OCI-LY1 (cell line): ENCODE measurements at regions not wholly inside any gene's neighbourhood (a gene's known extent, or its start where the extent isn't known, plus 50 kb on each side); places are given as distances from the start of the nearest gene placed in this dataset.

Experiments used
- H2AFZ ChIP-seq: fragments of 200-600 bp; sonication (generic), shearing (Covaris generic); 2 replicates; pipeline ENCODE4 v1.6.0; 2014; ENCODE audit warnings: antibody characterized with exemption, mild to moderate bottlenecking, low read length
- H3F3A ChIP-seq: fragments of 200-600 bp; sonication (generic), shearing (Covaris generic); 2 replicates; pipeline ENCODE4 v1.6.0; 2014; ENCODE audit warnings: mild to moderate bottlenecking, antibody characterized with exemption, low read length, moderate library complexity; ENCODE audit not compliant: insufficient read depth
- H3K27ac ChIP-seq: fragments of 200-600 bp; sonication (generic); 2 replicates; pipeline ENCODE4 v1.5.1; 2014; ENCODE audit warnings: low read length, mixed run types, mild to moderate bottlenecking, low read depth; ENCODE audit not compliant: poor library complexity, severe bottlenecking
- H3K27me3 ChIP-seq: fragments of 200-600 bp; sonication (generic); 2 replicates; pipeline ENCODE4 v1.6.0; 2014; ENCODE audit warnings: antibody characterized with exemption, mild to moderate bottlenecking, low read length, moderate library complexity; ENCODE audit not compliant: insufficient read depth
- H3K36me3 ChIP-seq: fragments of 200-600 bp; sonication (generic); 2 replicates; pipeline ENCODE4 v1.6.1; 2014; ENCODE audit warnings: mild to moderate bottlenecking, antibody characterized with exemption, low read length, moderate library complexity, mixed read lengths; ENCODE audit not compliant: insufficient read depth
- H3K4me1 ChIP-seq: fragments of 200-600 bp; sonication (generic); 2 replicates; pipeline ENCODE4 v1.5.1; 2014; ENCODE audit warnings: mild to moderate bottlenecking, low read length, moderate library complexity; ENCODE audit not compliant: insufficient read depth, severe bottlenecking
- H3K4me2 ChIP-seq: fragments of 200-600 bp; sonication (generic), shearing (Covaris generic); 2 replicates; pipeline ENCODE4 v1.6.1; 2014; ENCODE audit warnings: low read length
- H3K4me3 ChIP-seq: fragments of 200-600 bp; sonication (generic); 2 replicates; pipeline ENCODE4 v1.5.1; 2014; ENCODE audit warnings: low read length, low read depth, mild to moderate bottlenecking, mixed read lengths; ENCODE audit not compliant: poor library complexity, severe bottlenecking
- H3K79me2 ChIP-seq: fragments of 200-600 bp; shearing (Covaris generic); 2 replicates; pipeline ENCODE4 v1.6.1; 2016; ENCODE audit warnings: mixed run types, low read length, mixed read lengths; ENCODE audit not compliant: insufficient read depth
- H3K9ac ChIP-seq: fragments of 200-600 bp; sonication (generic), shearing (Covaris generic); 2 replicates; pipeline ENCODE4 v1.6.1; 2014; ENCODE audit warnings: mild to moderate bottlenecking, low read length, mixed read lengths
- H3K9me2 ChIP-seq: fragments of 200-600 bp; sonication (generic), shearing (Covaris generic); 2 replicates; pipeline ENCODE4 v1.6.1; 2014; ENCODE audit warnings: low read depth, mild to moderate bottlenecking, low read length, mixed read lengths
- H3K9me3 ChIP-seq: fragments of 200-600 bp; shearing (Covaris generic); 2 replicates; pipeline ENCODE4 v1.6.1; 2014; ENCODE audit warnings: low read length, mixed read lengths
- H4K20me1 ChIP-seq: fragments of 200-600 bp; sonication (generic), shearing (Covaris generic); 2 replicates; pipeline ENCODE4 v1.6.0; 2016; ENCODE audit warnings: mild to moderate bottlenecking, low read length; ENCODE audit not compliant: insufficient read depth
- CTCF ChIP-seq: fragments of 200-600 bp; sonication (generic), shearing (Covaris generic); IDR thresholded peaks from 2 replicates; pipeline ENCODE4 v1.5.1; 2017; ENCODE audit warnings: mild to moderate bottlenecking, antibody characterized with exemption, low read length, moderate library complexity, mixed read lengths
- EZH2 ChIP-seq: fragments of 200-600 bp; sonication (generic), shearing (Covaris generic); IDR thresholded peaks from 2 replicates; pipeline ENCODE4 v1.8.0; 2017; ENCODE audit warnings: borderline replicate concordance, mixed run types, mild to moderate bottlenecking, antibody characterized with exemption, low read length, moderate library complexity, mixed read lengths

- Histone ChIP-seq H3K4me1 (no peaks in the 10 kb centered on the region), H2AFZ (no peak overlapping the region), H3K27me3 (no peaks in the 10 kb centered on the region)
Observed at GRCh38 chr6:14436592-14437132, 319.1 kb downstream of the CD83 start.

GRCh38 chr6:14439419-14439818, 321.8 kb downstream of the CD83 start:
- Histone ChIP-seq H3K4me1 (no peaks in the 10 kb centered on the region), H3K9ac (no peak overlapping the region), H3F3A (no peaks in the 10 kb centered on the region), H3K36me3 (no peaks in the 10 kb centered on the region), H3K79me2 (no peaks in the 10 kb centered on the region), H3K4me2 (no peak overlapping the region), H3K9me3 (no peaks in the 10 kb centered on the region), H2AFZ (no peak overlapping the region), H3K27me3 (no peaks in the 10 kb centered on the region), H4K20me1 (no peaks in the 10 kb centered on the region), H3K27ac (no peak overlapping the region), H3K9me2 (no peaks in the 10 kb centered on the region), H3K4me3 (no peak overlapping the region)
- TF ChIP-seq EZH2 (no peak), CTCF (no peak)

More at GRCh38 chr6:14436592-14437132, 319.1 kb downstream of the CD83 start:
- Histone ChIP-seq H3K4me2 (no peak overlapping the region), H3K9ac (no peak overlapping the region), H3K9me3 (no peaks in the 10 kb centered on the region), H3K36me3 (no peaks in the 10 kb centered on the region), H3K79me2 (no peaks in the 10 kb centered on the region), H3K9me2 (no peaks in the 10 kb centered on the region), H3F3A (no peaks in the 10 kb centered on the region), H3K27ac (no peak overlapping the region), H3K4me3 (no peak overlapping the region), H4K20me1 (no peaks in the 10 kb centered on the region)
- no peak for TF ChIP-seq CTCF
- no peak for TF ChIP-seq EZH2

DNA sequence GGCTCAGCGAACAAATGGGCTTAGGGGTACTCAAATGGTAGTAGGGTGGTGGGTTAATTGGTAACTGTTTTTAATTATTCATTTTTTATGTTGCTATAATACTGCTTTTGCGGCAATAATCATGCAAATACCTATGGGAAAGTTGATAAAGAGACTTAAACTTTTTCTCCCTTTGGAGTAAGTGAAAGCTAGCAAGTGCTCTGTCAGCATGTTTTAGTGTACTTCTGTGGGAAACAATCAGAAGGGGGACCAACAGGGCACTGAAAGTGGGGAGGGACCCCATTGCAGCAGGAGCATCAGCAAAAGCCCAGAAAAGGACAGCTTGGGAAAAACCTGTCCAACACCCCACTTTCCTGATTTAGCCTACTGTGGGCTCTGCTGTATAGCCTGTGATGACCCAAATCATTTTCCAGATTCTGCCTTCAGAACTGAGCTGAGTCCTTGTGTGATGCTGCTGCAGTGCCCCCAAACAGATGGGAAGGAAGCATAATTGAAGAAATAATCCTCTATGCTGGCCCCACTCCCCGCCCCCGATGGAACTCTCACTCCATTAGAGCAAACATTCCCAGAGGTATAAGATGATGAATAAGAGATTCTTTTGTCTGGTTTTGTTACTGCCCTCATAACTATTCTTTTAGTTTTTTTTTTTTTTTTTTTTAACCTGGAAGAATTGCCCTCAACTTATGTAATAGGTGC, 322.8 kb downstream of the CD83 start:
- no peaks in the 10 kb centered on the region for H4K20me1 ChIP-seq
- no peak for TF ChIP-seq CTCF
- no peak for TF ChIP-seq EZH2
- H3K4me3 ChIP-seq = no peak overlapping the region
- no peak overlapping the region for H3K27ac ChIP-seq
- H3K4me1 ChIP-seq = no peaks in the 10 kb centered on the region
- no peaks in the 10 kb centered on the region for H3F3A ChIP-seq
- no peak overlapping the region for H2AFZ ChIP-seq
- no peaks in the 10 kb centered on the region for H3K79me2 ChIP-seq
- H3K36me3 ChIP-seq = no peaks in the 10 kb centered on the region
- H3K9me3 ChIP-seq = no peaks in the 10 kb centered on the region
- H3K9ac ChIP-seq = no peak overlapping the region
- H3K9me2 ChIP-seq = no peaks in the 10 kb centered on the region
- H3K4me2 ChIP-seq = no peak overlapping the region
- no peaks in the 10 kb centered on the region for H3K27me3 ChIP-seq
